Suprapubic skin (tissue), 4 donors: ENCODE measurements at regions not wholly inside any gene's neighbourhood (a gene's known extent, or its start where the extent isn't known, plus 50 kb on each side); places are given as distances from the start of the nearest gene placed in this dataset.

Experiments
- DNase-seq, 2 donors: peaks; one replicate each; pipeline ENCODE4 v3.0.0-alpha.2; 2019; ENCODE audit warnings: low spot score in 2 of 2
- H3K27ac ChIP-seq: fragments of 200-600 bp; sonication (generic); one replicate; pipeline ENCODE4 v1.5.1; 2019
- H3K27me3 ChIP-seq: fragments of 200-600 bp; sonication (generic); one replicate; pipeline ENCODE4 v1.5.1; 2019
- H3K36me3 ChIP-seq: fragments of 200-600 bp; sonication (generic); one replicate; pipeline ENCODE4 v1.5.1; 2019
- H3K4me1 ChIP-seq: fragments of 200-600 bp; sonication (generic); one replicate; pipeline ENCODE4 v1.5.1; 2019
- H3K4me3 ChIP-seq: fragments of 200-600 bp; sonication (generic); one replicate; pipeline ENCODE4 v1.5.1; 2019; ENCODE audit warnings: mild to moderate bottlenecking
- H3K9me3 ChIP-seq: fragments of 200-600 bp; sonication (generic); one replicate; pipeline ENCODE4 v1.5.1; 2019
- CTCF ChIP-seq, 2 donors: fragments of 200-600 bp in 1 of 2; fragments of 450-650 bp in 1 of 2; sonication (generic) in 1 of 2; IDR thresholded peaks; one replicate each; pipeline ENCODE4 v1.5.1; 2016 to 2019; ENCODE audit warnings: antibody characterized with exemption in 2 of 2, mild to moderate bottlenecking in 1 of 2, moderate library complexity in 1 of 2
- EP300 ChIP-seq: sonication (generic); formaldehyde crosslinking; IDR thresholded peaks from one replicate; pipeline ENCODE4 v1.6.1; 2017; ENCODE audit warnings: antibody characterized with exemption
- POLR2A ChIP-seq, 2 donors: fragments of 450-650 bp; IDR thresholded peaks; one replicate each; pipeline ENCODE4 v1.6.1; 2017; ENCODE audit warnings: antibody characterized with exemption in 2 of 2, mild to moderate bottlenecking in 2 of 2, moderate library complexity in 2 of 2
- POLR2AphosphoS5 ChIP-seq, 3 donors: sonication (generic); formaldehyde crosslinking; IDR thresholded peaks; one replicate each; pipeline ENCODE4 v1.6.1; 2017; ENCODE audit warnings: antibody characterized with exemption in 3 of 3
- WGBS: methylation state at CpG from one replicate; pipeline ENCODE4 v1.1.5; 2018; 5-methylcytosine and 5-hydroxymethylcytosine counted together

GRCh38 chr6:169343886-169344749, 90.5 kb upstream of the THBS2 start:
- Histone ChIP-seq H3K27me3 (no peaks in the 10 kb centered on the region), H3K36me3 (no peaks in the 10 kb centered on the region), H3K4me1 (peaks cover 53% of the 10 kb centered on the region), H3K27ac (peak overlapping the region; percentile 72), H3K9me3 (no peaks in the 10 kb centered on the region), H3K4me3 (no peak overlapping the region)
- TF ChIP-seq POLR2A (IDR thresholded peaks at IDR 0.05) (no peak), CTCF (IDR thresholded peaks at IDR 0.05) (no peak), EP300 (no peak), POLR2AphosphoS5 (IDR thresholded peaks at IDR 0.05) (no peak)
- no peak for DNase-seq
- 46% methylated on average over 13 of the region's 13 CpGs for WGBS

GRCh38 chr6:169342710-169343109, 89.1 kb upstream of the THBS2 start:
- WGBS = 23% methylated on average over 3 of the region's 3 CpGs
- no peaks in the 10 kb centered on the region for H3K9me3 ChIP-seq
- H3K27me3 ChIP-seq = no peaks in the 10 kb centered on the region
- peaks cover 53% of the 10 kb centered on the region for H3K4me1 ChIP-seq
- H3K36me3 ChIP-seq = no peaks in the 10 kb centered on the region
- TF ChIP-seq POLR2AphosphoS5 (IDR thresholded peaks at IDR 0.05) (no peak), CTCF (IDR thresholded peaks at IDR 0.05) (no peak), EP300 (no peak), POLR2A (IDR thresholded peaks at IDR 0.05) (no peak)
- no peak overlapping the region for H3K4me3 ChIP-seq
- no peak for DNase-seq
- peak overlapping the region; percentile 72 for H3K27ac ChIP-seq

- H3K4me1 ChIP-seq = peaks cover 53% of the 10 kb centered on the region
- 66% methylated on average over 5 of the region's 5 CpGs for WGBS
- peak overlapping the region; percentile 72 for H3K27ac ChIP-seq
- no peaks in the 10 kb centered on the region for H3K36me3 ChIP-seq
- H3K4me3 ChIP-seq = no peak overlapping the region
- H3K27me3 ChIP-seq = no peaks in the 10 kb centered on the region
- H3K9me3 ChIP-seq = no peaks in the 10 kb centered on the region
- DNase-seq = no peak
- TF ChIP-seq POLR2AphosphoS5 (IDR thresholded peaks at IDR 0.05) = no peak
- TF ChIP-seq POLR2A (IDR thresholded peaks at IDR 0.05) = no peak
- no peak for TF ChIP-seq CTCF (IDR thresholded peaks at IDR 0.05)
- no peak for TF ChIP-seq EP300
These were observed 88.1 kb upstream of the THBS2 start for GRCh38 chr6:169341706-169342105.

GRCh38 chr6:169341065-169341464, 87.4 kb upstream of the THBS2 start:
- 95% methylated on average over 7 of the region's 7 CpGs for WGBS
- DNase-seq = no peak
- Histone ChIP-seq H3K4me1 (peaks cover 53% of the 10 kb centered on the region), H3K36me3 (no peaks in the 10 kb centered on the region), H3K27me3 (no peaks in the 10 kb centered on the region), H3K27ac (no peak overlapping the region), H3K9me3 (no peaks in the 10 kb centered on the region), H3K4me3 (no peak overlapping the region)
- TF ChIP-seq EP300 = no peak
- no peak for TF ChIP-seq POLR2AphosphoS5 (IDR thresholded peaks at IDR 0.05)
- TF ChIP-seq CTCF (IDR thresholded peaks at IDR 0.05) = no peak
- TF ChIP-seq POLR2A (IDR thresholded peaks at IDR 0.05) = no peak

GRCh38 chr6:169340395-169340794, 86.7 kb upstream of the THBS2 start:
- Histone ChIP-seq H3K27me3 (no peaks in the 10 kb centered on the region), H3K27ac (peak overlapping the region; percentile 44), H3K4me1 (peaks cover 53% of the 10 kb centered on the region), H3K4me3 (no peak overlapping the region), H3K9me3 (no peaks in the 10 kb centered on the region), H3K36me3 (no peaks in the 10 kb centered on the region)
- WGBS = no CpG with 5 or more reads among the region's 20 CpGs
- TF ChIP-seq POLR2AphosphoS5 (IDR thresholded peaks at IDR 0.05) = peak in 1 of 3 donors; percentile 40
- no peak for TF ChIP-seq CTCF (IDR thresholded peaks at IDR 0.05)
- DNase-seq = no peak
